NCI-H1417 treated with DMSO at 0.1 percent for 48 hours (cell line): ENCODE measurements at regions not wholly inside any gene's neighbourhood (a gene's known extent, or its start where the extent isn't known, plus 50 kb on each side); places are given as distances from the start of the nearest gene placed in this dataset.
"Not testable (repeated sequence)": the region's sequence is repeated elsewhere in the genome, so short reads cannot be mapped to it uniquely, and the experiment has no call there.

Source experiments
- DNase-seq: peaks from one replicate; lab custom pipeline; 2025; lab: John Stamatoyannopoulos, UW

DNA sequence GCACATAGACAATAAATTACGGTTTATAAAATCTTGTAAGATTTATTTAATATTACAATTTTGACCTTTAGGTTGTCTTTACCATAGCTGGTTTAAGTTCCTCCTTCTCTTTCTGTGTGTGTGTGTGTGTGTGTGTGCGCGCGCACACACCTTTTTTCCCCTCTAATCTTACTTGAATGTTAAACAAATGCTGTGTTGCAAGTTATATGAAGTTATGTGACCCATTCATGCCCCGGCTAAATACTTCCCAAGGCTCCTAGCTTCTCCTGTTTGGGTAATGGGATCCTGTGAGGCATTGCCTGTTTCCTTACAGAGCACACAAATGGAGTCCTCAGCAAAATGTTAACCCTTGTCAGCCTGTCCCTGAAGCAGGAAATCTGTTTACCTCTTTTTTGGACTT lies 125.6 kb upstream of the ZNF608 start:
- DNase-seq: no peak

DNA sequence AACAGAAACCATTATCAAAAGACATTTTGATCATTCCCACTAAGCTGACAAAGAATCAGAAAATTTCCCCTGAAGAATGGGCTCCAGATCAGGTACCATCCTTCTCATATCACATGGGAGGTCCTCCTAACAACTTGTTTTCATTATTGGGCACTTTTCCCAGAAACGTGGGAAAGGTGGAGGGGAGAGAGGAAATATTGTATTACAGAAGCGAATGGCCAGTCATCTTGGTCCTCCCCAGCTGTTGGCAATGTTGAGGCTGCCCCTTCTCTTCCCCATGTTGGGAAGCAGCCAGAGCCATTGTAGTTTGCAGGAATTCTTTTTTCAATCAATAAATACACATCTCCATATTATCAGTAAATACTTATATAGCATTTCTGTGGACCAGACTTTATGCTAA lies 126.2 kb upstream of the ZNF608 start:
- DNase-seq: no peak

DNA sequence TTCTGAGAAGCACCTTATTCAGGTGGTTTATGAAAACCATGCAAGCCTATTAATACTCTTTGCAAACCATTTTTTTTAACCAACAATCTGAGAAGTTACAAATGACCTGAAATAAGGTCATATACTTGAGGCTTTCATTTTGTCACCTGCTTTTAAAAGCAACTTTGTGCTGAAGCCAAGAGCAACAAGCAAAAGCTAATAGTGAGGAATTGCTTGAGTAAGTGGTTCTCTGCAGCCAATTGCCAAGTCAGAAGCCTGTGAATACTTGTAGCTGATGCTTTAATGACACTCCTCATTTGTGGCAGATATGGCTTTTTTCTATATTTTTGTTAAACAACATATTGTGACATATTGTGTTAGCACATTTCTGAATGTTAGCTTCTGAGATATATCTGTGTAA lies 126.7 kb upstream of the ZNF608 start:
- DNase-seq: no peak

DNA sequence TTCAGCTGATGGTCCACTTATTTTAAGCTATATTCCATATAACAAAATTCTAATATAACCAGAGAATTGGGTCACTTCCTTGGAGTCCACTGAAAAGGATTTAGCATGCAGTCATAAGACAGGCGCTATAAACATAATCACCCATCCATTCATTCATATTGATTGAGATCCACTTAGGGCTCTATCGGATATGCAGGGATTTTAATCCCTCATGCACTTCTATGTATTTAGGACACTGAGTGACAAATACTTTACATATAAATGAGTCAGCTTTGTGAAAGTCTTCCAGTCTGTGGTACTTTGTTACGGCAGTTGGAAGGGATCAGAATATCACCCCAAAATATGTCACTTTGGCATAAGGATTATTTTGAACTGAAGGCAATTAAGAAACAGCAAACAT lies 127.3 kb upstream of the ZNF608 start:
- no peak for DNase-seq

DNA sequence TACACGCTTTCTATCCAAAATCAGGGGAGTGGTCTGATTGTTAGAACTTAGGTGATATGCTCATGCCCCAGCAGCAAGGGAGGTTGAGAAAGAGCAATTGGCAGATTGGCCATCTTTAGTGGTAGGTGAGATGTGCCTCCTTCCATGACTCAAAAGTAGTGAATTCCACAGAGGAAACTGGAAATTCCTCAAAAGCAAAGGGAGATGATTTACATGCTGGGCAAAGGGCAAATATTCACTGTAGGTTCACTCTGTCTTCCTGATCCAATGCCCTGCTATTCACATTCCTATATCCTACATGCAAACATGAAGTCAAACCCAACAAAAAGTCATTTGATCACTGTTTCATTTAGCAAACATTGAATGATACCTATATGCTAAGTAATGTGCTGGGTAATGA lies 130.1 kb upstream of the ZNF608 start:
- DNase-seq: no peak

DNA sequence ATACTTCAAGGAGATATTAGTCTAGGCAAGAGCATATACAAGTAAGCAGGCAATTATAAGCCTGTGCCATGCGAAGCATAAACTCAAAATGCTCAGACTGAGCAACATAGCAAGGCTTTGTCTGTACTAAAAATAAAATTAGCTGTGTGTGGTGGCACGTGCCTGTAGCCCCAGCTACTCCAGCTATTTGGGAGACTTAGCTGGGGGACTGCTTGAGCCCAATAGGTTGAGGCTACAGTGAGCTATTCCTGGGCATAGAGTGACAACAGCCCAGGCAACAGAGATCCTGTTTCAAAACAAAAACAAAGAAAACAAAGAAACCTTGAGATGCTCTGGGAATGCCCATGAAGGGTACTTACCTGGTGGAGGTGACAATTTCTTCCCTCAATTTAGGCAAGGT lies 130.5 kb upstream of the ZNF608 start:
- no peak for DNase-seq

DNA sequence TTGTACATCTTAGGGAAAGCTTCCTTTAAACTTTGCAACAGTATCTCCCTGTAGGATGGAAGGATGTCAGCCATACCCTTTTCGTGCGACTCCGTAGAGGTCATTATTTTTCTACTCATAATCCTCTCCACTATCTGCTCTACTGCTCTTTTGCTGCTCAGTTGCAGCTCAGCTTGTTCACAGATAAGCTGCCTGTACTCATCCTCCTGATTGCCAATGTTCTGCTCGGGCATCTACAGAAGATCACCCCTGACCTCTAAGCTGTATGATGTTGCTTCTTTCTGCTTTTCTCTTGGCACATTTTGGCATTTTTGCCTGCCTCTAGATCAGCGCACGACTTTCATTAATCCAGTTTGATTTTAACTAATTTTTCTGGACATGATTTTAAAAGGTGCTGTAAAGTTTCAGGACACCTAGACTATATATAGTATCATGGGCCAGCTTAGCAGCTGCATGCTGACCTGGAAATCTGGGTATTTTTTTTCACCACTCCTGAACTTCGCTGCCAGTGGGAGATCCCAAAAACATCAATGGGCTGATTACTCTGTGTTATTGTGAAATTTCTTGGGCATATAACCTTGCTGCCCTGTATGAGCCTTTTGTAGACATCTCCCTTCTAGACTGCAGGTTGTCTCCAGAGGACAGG lies 131.2 kb upstream of the ZNF608 start:
- no peak for DNase-seq

DNA sequence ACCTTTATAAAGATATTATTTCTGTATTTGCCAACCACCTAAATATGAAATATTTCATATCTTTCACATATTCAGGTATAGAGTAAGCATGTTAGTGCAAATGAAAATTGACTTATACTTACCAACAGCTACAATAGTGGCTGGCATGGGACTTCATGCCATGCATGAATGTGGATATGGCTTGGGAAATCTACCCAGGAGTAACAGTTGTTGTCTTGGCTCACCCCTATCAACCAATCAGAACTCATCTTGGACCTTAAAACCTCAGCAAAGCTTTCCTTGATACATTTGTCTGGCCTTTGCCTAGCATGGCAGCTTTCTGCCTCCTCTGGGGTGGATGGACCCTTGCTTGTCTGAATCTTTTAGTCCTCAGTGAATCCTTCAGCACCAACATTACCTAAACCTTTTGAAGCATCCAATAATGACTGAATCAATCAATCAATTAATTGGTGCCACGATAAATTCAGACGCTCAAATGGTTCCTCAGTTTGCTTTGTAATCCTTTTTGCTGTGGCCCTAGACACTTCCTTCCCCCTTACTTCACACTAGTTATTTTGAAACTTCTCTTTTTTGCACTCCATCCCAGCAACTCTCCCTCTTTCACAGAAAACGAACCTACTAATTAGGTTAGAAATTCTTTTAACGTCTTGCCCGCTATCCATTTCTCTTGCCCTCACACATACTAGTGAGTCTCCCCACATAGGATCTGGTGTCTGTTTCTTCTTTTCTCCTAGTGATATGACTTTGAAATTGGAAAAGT lies 132.3 kb upstream of the ZNF608 start:
- no peak for DNase-seq

DNA sequence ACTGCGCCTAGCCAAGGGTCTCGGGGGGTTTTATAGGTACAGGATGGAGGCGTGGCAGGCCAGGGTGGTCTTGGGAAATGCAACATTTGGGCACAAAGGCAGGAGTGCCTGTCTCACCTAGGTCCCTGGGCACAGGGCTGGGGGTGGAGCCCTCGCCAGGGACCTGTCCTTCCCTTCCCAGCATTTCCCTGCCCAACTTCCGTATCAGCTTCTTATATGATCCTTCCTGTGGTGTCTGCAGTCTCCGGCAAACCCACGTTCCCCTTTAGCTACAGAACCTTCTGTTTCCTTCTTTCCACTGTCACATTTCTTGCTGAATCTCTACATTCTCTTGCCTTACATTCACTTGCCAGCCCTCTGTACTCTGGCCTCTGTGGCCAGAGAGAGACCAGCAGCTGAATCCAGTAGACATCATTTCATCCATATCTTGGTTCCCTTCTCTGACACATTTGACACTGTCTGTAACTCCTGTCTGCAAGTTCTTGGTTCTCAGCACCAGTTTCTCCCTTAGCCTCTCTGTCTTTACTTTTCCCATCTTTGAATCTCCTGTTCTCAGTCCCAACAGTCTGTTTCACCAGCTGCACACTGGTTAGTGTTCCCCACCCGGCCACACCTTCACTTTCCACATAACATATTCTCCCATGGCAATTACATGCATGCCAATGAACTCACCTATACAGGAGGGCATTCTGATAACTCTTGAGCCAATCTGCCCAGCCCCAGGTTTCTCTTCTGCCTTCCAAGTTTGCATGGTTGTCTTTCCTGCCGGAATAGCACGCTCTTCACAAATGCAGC lies 134.7 kb upstream of the ZNF608 start:
- no peak for DNase-seq

DNA sequence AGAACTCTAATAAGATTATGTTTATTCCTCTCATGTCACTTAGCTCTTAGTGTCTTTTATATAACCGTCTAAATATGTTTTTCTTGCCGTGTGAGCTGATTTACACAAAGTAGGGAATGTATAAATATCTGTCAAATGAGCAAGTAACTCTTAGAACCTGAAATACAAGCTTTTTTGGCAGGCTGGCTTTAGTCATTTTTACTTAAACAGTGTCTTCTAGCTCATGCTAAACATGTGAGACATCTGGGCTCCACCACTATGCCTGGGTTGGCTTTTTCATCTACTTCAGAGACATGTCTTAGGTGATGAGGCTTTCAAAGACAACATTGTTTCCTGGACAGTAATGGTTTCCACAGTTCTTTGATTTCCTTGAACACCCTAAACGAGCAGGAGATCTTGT lies 137.2 kb upstream of the ZNF608 start:
- no peak for DNase-seq

DNA sequence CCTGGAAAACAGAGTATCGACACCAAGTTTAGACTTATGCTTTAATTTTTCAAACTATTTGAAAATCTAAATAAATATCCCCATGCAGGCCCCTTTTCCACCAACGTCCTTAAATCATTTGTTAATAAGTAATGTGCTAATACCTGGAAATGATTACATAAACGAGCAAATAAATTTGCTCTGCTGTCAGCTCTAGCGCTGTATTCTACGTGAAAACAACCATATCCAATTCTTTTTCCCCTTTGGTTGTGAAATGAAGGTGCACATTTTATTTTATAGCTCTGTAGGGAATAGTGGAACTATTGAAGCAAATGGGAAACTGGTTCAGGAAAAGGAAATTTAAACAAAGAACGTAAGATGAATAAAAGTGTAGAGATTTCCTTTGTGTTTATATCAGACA lies 137.7 kb upstream of the ZNF608 start:
- DNase-seq: no peak

DNA sequence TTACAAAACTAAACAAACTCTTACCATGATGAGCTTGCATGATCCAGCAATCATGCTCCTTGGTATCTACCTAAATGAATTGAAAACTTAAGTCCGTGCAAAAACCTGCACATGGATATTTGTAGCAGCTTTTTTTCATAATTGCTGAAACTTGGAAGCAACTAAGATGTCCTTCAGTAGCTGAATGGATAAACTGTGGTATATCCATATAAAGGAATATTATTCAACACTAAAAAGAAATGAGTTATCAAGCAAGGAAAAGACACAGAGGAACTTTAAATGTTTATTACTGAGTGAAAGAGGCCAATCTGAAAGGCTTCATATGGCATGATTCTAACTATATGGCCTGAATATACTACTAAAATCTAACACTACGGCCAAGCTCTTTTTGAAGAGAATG lies 139.1 kb upstream of the ZNF608 start:
- no peak for DNase-seq

DNA sequence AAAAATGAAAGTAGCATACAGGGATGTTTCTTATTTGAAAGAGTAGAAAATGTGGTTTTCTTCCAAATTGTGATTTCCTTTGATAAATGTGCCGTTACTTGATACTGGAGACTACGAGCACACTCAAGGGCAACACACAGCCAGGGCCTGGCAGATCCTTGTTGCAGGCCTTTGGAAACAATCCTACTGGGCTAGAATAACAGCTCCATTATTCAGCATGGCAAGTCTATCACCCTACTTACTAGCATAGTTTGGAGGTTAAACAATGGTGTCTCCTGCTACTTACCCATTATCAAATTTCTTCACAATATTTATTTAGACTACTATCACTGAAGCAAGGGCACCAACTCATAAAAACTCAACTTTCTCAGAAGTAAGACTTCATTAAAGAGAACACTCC lies 140.8 kb upstream of the ZNF608 start:
- DNase-seq: no peak

DNA sequence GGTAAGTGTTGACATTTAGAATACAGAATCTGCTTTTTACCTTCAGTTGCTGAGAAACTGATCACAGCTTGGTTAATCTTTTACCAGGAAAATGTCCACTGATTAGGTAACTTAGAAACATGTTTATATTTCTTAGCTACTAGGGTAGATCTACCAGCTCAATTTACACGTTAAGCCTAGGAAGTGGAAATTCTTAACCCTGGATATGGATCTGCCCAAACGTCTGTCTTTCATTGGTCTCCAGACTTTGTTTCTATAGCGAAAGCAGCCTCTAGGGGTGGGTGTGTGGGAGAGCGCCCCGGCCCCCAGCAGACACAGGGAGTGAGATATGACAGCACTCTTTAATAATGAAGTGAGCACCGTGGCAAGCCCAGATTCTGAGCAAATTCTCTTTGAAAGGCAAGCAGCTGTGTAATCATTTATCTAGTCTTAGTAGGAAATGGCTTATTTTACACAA lies 141.6 kb upstream of the ZNF608 start:
- no peak for DNase-seq

DNA sequence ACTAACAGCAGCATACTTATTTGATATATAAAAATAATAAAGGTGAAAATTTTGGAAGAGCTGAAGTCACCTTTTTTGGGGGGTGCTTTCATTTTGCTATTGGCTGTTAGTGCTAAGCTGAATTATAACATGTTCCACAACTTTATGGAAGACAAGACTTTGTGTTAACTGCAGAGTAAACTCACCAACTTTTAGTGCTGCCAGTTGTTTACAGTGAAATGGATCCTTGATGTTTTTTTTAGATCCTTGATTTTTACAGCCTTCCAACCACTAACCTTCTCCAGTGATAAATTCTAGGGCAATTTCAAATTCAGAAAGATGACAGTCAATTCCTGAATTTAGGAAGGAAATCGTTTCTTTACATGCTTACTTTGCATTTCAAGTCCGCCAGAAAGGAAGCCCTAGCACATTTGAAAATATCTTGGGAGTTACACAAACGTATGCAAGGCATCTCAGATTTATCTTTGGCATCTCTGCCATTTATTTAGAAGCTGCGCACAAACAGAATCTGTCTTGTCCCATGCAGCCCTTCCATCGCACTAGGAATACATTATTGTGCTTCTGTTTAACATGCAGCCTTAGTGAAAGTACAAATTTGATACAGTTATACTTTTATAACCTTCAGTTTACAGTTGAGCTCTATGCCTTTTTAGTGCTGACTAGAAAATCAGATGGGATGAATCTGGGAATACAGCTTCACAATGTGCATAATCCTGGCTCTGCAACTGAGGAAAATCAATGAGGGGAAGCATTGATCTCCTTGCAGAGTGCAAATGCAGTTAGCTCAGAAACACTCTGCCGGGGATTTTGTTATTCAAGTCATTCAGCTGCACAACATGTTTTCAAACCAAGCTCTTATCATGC lies 142.4 kb upstream of the ZNF608 start:
- DNase-seq: no peak

DNA sequence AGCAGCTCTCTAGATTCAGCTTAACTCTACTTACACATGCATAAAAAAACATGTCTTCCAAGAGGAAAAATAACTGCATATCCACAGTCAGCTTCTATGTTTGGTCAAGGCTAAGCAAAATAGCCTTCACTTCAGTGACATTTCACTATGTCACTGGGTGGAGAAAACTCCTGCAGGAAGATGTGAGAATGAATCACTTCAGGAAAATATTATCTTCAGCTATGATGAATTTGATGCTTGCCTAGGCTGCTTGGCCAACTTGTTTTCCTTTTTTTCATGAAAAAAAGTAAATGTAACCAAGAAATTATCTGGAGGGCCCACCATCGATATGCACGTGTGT lies 143.0 kb upstream of the ZNF608 start:
- no peak for DNase-seq

DNA sequence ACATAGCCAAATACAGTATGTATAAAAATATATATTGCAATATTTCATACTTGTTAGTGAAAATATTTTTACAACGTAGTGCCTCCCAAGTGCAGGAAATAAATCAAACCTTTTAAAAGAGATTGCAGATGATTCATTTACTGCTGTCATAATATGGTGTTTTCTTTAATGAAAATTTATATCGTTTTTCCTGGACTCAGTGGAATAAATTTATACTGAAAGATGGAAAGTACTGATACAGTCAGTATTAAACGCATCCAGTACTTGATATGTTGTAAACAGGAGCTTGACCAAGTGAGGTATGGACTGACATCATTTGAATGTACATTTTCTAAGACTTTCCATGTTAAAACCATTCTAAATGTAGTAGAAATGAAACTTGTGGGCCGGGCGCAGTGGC lies 143.4 kb upstream of the ZNF608 start:
- DNase-seq: no peak

DNA sequence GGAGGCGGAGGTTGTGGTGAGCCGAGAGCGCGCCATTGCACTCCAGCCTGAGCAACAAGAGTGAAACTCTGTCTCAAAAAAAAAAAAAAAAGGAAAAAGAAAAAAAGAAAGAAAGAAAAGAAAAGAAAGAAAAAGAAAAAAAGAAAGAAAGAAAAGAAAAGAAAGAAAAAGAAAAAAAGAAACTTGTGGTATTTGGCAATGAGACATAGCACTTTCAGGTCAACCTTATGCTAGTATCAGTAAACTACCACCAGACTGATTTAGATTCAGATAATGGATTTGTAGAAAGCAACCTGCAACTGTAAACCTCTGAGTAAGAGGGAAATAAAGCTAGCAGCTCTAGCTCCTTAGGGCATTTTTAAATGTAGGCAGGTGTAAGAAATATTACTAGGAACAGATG lies 144.0 kb upstream of the ZNF608 start:
- DNase-seq: not testable (repeated sequence)

DNA sequence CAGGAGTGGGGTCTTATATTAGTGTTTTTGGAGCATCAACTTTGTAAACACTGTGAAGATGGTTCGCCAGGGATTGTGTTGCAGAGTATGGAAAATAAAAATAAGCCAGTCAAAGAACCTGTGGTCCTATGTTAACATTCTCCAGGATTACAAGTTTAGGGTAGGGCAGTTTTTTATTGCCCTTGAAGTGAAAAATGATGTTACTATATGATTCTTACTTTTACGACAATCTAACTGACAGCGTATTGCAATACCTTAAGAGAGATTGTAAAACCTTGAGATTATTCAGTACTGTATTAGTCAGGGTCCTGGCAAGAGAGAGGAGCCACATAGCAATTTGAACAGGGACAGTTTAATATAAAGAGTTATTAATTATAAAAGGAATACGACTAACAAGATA lies 144.7 kb upstream of the ZNF608 start:
- no peak for DNase-seq

DNA sequence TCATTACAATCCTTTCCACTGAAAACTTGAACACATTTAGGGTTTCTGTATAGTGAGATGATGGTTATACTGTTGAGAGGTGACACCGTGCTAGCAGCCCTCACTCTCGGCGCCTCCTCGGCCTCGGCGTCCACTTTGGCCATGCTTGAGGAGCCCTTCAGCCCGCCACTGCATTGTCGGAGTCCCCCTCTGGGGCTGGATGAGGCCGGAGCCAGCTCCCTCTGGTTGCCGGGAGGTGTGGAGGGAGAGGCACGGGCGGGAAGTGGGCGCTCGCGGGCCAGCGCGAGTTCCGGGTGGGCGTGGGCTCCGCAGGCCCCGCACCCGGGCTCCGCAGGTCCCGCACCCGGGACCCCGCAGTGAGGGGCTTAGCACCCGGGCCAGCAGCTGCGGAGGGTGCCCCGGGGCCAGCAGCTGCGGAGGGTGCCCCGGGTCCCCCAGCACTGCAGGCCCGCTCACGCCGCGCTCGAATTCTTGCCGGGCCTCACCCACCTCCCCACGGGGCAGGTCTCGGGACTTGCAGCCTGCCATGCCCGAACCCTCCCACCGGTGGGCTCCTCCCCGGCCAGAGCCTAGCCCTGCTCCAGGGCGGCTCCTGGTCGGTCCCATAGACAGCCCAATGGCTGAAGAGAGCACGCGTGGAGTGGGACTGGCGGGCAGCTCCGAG lies 145.9 kb upstream of the ZNF608 start:
- no peak for DNase-seq

DNA sequence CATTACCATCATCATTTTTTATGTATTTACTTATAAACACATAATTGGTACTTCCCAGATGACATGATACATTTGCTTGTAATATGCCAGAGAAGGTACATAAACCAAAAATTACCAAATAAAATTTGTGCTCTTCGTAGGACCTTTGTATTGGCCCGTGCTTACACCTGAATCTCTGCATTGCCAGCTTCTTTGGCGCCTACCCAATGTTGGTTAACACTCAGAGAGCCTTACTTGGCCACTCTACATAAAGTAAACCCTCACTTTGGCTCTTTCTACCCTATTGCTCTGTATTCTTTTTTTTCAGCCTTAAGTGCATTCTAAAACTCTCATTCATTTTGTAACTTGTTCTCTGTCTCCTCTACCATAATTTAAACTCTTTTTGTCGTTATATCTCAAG lies 148.1 kb upstream of the ZNF608 start:
- no peak for DNase-seq

DNA sequence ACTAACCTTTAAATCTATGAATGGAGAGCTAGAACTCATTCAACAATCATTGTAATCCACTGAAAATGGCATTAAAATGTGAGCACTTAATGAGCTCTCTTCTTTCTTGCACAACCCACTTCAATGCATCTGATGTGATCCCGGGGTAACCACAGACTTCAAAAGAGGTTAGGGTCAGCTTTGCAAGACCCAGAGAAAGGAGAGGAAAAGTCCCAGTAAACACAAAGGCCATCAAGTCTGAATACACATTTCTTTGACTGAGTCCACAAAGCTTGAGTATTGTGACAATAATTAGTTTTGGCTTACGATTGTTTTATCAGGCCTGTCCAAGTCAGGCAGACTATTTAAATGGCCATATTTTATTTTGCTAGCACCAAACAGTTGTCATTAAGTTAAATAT lies 148.8 kb upstream of the ZNF608 start:
- no peak for DNase-seq
